ENCODE measurements at regions not wholly inside any gene's neighbourhood (a gene's known extent, or its start where the extent isn't known, plus 50 kb on each side); places are given as distances from the start of the nearest gene placed in this dataset.
A peak's percentile ranks its signal among the peaks of the same experiment; 100 is the strongest.
"Not testable (repeated sequence)": the region's sequence is repeated elsewhere in the genome, so short reads cannot be mapped to it uniquely, and the experiment has no call there.

- no peak for DNase-seq (ENCODE audit: low read depth in 2 of 2)
Measured at GRCh38 chr6:141780296-141780695, 352.4 kb upstream of the GJE1 start.

- no peak for DNase-seq (ENCODE audit: low read depth in 2 of 2)
Measured at GRCh38 chr6:141764388-141764787, 368.3 kb upstream of the GJE1 start.

GRCh38 chr6:141758430-141758829 is 374.3 kb upstream of the GJE1 start:
- no peak for DNase-seq (ENCODE audit: low read depth in 2 of 2)

GRCh38 chr6:141753180-141753579 is 379.5 kb upstream of the GJE1 start:
- DNase-seq (ENCODE audit: low read depth in 2 of 2), result no peak

- DNase-seq (ENCODE audit: low read depth in 2 of 2), result no peak
Measured at GRCh38 chr6:141752677-141753076, 380.0 kb upstream of the GJE1 start.

GRCh38 chr6:141746324-141746723 is 386.4 kb upstream of the GJE1 start:
- DNase-seq (ENCODE audit: low read depth in 2 of 2), result not testable (repeated sequence)

GRCh38 chr6:141744971-141745370 is 387.8 kb upstream of the GJE1 start:
- peak; percentile 83 to 91 for DNase-seq (ENCODE audit: low read depth in 2 of 2)

GRCh38 chr6:141744194-141744925 is 388.4 kb upstream of the GJE1 start:
- peak in 1 of 2 donors; percentile 29 for DNase-seq (ENCODE audit: low read depth in 2 of 2)

- DNase-seq (ENCODE audit: low read depth in 2 of 2), result no peak
Measured at GRCh38 chr6:141736104-141736503, 396.6 kb upstream of the GJE1 start.

- DNase-seq (ENCODE audit: low read depth in 2 of 2), result no peak
Measured at GRCh38 chr6:141735126-141735525, 397.6 kb upstream of the GJE1 start.

- no peak for DNase-seq (ENCODE audit: low read depth in 2 of 2)
Measured at GRCh38 chr6:141734071-141734840, 398.5 kb upstream of the GJE1 start.

GRCh38 chr6:141729146-141729545 is 403.6 kb upstream of the GJE1 start:
- DNase-seq (ENCODE audit: low read depth in 2 of 2), result no peak

GRCh38 chr6:141728330-141728729 is 404.4 kb upstream of the GJE1 start:
- DNase-seq (ENCODE audit: low read depth in 2 of 2), result peak in 1 of 2 donors; percentile 19

- peak in 1 of 2 donors; percentile 52 for DNase-seq (ENCODE audit: low read depth in 2 of 2)
Measured at GRCh38 chr6:141726248-141726647, 406.5 kb upstream of the GJE1 start.

- DNase-seq (ENCODE audit: low read depth in 2 of 2), result no peak
Measured at GRCh38 chr6:141724731-141725130, 408.0 kb upstream of the GJE1 start.

- DNase-seq (ENCODE audit: low read depth in 2 of 2), result no peak
Measured at GRCh38 chr6:141719476-141719875, 413.2 kb upstream of the GJE1 start.

- DNase-seq (ENCODE audit: low read depth in 2 of 2), result no peak
Measured at GRCh38 chr6:141705431-141705830, 427.3 kb upstream of the GJE1 start.

- no peak for DNase-seq (ENCODE audit: low read depth in 2 of 2)
Measured at GRCh38 chr6:141704151-141704550, 428.6 kb upstream of the GJE1 start.

GRCh38 chr6:141701732-141702131 is 431.0 kb upstream of the GJE1 start:
- DNase-seq (ENCODE audit: low read depth in 2 of 2), result no peak

- DNase-seq (ENCODE audit: low read depth in 2 of 2), result peak in 1 of 2 donors; percentile 51
Measured at GRCh38 chr6:141700819-141701218, 431.9 kb upstream of the GJE1 start.

- no peak for DNase-seq (ENCODE audit: low read depth in 2 of 2)
Measured at GRCh38 chr6:141688916-141689315, 443.8 kb upstream of the GJE1 start.

GRCh38 chr6:141685416-141685815 is 447.3 kb upstream of the GJE1 start:
- no peak for DNase-seq (ENCODE audit: low read depth in 2 of 2)

- no peak for DNase-seq (ENCODE audit: low read depth in 2 of 2)
Measured at GRCh38 chr6:141682391-141682790, 450.3 kb upstream of the GJE1 start.

All from dermis microvascular lymphatic vessel endothelial cell (primary cell).